Caco-2 (cell line): ENCODE measurements at regions not wholly inside any gene's neighbourhood (a gene's known extent, or its start where the extent isn't known, plus 50 kb on each side); places are given as distances from the start of the nearest gene placed in this dataset.

Source experiments
- BruUV-seq: library from RNA; stranded (reverse); fragments of 400-500 nt; replicated peaks from 2 replicates; lab custom pipeline; 2021; lab: Mats Ljungman, UMichigan
- CTCF ChIA-PET: fragments of 300-600 bp; sonication (Branson Sonifier 250); formaldehyde crosslinking; loops from one replicate; lab custom pipeline; 2022; ENCODE audit warnings: antibody characterized with exemption; lab: Charles Lee
- POLR2A ChIA-PET: fragments of 300-600 bp; sonication (Branson Sonifier 250); formaldehyde crosslinking; loops from one replicate; lab custom pipeline; 2022; ENCODE audit warnings: antibody characterized with exemption; lab: Charles Lee
- DNase-seq, 2 experiments: peaks; one replicate each; pipeline versions ENCODE4 v3.0.0 to v3.0.0-alpha.2; 2020 to 2022
- H3K27me3 ChIP-seq: replicated peaks from 2 replicates; pipeline ENCODE4 v1.6.0; 2011; ENCODE audit warnings: low read length; ENCODE audit not compliant: control insufficient read depth, insufficient read depth
- H3K36me3 ChIP-seq: 2 replicates; pipeline ENCODE4 v1.5.1; 2011; ENCODE audit warnings: low read length; ENCODE audit not compliant: control insufficient read depth, insufficient read depth
- H3K4me1 ChIP-seq: fragments of 250-450 bp; sonication (Bioruptor Pico); 2 replicates; pipeline ENCODE4 v1.5.1; 2020; ENCODE audit warnings: mild to moderate bottlenecking
- H3K4me3 ChIP-seq: 2 replicates; pipeline ENCODE4 v1.5.1; 2011; ENCODE audit warnings: low read depth, mild to moderate bottlenecking, control low read depth, low read length
- H3K9me3 ChIP-seq: fragments of 250-450 bp; sonication (Bioruptor Pico); 2 replicates; pipeline ENCODE4 v1.5.1; 2020; ENCODE audit warnings: mild to moderate bottlenecking, moderate library complexity
- H3K27ac Mint-ChIP-seq: one replicate; pipeline ENCODE4 v1.8.0; 2022; ENCODE audit warnings: mixed read lengths; ENCODE audit not compliant: unreplicated experiment
- H3K27me3 Mint-ChIP-seq: one replicate; pipeline ENCODE4 v1.8.0; 2022; ENCODE audit warnings: mixed read lengths; ENCODE audit not compliant: insufficient read depth, unreplicated experiment
- H3K36me3 Mint-ChIP-seq: one replicate; pipeline ENCODE4 v1.8.0; 2022; ENCODE audit warnings: mild to moderate bottlenecking, mixed read lengths; ENCODE audit not compliant: insufficient read depth, unreplicated experiment
- H3K4me1 Mint-ChIP-seq: one replicate; pipeline ENCODE4 v1.8.0; 2022; ENCODE audit warnings: low read depth, mixed read lengths; ENCODE audit not compliant: unreplicated experiment
- H3K4me3 Mint-ChIP-seq: one replicate; pipeline ENCODE4 v1.8.0; 2022; ENCODE audit warnings: mild to moderate bottlenecking, moderate library complexity, mixed read lengths; ENCODE audit not compliant: unreplicated experiment
- H3K9me3 Mint-ChIP-seq: one replicate; pipeline ENCODE4 v1.8.0; 2022; ENCODE audit warnings: mixed read lengths; ENCODE audit not compliant: unreplicated experiment
- CTCF ChIP-seq, 2 experiments: fragments of 200-600 bp in 1 of 2; IDR thresholded peaks; 1 replicate in 1 of 2; 2 replicates in 1 of 2; pipeline versions ENCODE4 v1.5.1 to v1.8.0; 2011 to 2022; ENCODE audit warnings: antibody characterized with exemption in 1 of 2, control low read depth in 1 of 2, inconsistent platforms in 1 of 2, low read depth in 1 of 2, low read length in 1 of 2, mild to moderate bottlenecking in 1 of 2, moderate library complexity in 1 of 2; ENCODE audit not compliant: insufficient read depth in 1 of 2, severe bottlenecking in 1 of 2, unreplicated experiment in 1 of 2
- intact Hi-C: fragments of 100-400 bp; cut with micrococcal nuclease; formaldehyde crosslinking; loops from one replicate; pipeline ENCODE4 v1.10.0; 2022; ENCODE audit not compliant: unreplicated experiment

- intact Hi-C loops: no loop called here
- Mint-ChIP-seq H3K4me3 (no peak overlapping the region), H3K4me1 (no peaks in the 10 kb centered on the region)
Measured at GRCh38 chr4:65954416-65954815, 284.1 kb upstream of the EPHA5 start.

GRCh38 chr4:65951177-65951576 is 280.9 kb upstream of the EPHA5 start:
- Histone ChIP-seq H3K4me3 (no peak overlapping the region), H3K4me1 (no peaks in the 10 kb centered on the region), H3K27me3 (no peaks in the 10 kb centered on the region), H3K36me3 (no peaks in the 10 kb centered on the region), H3K9me3 (no peaks in the 10 kb centered on the region)
- ChIA-PET CTCF (no interaction called here), POLR2A (no interaction called here)
- no TSS peak for BruUV-seq
- Mint-ChIP-seq H3K4me3 (no peak overlapping the region), H3K4me1 (no peaks in the 10 kb centered on the region), H3K9me3 (no peaks in the 10 kb centered on the region), H3K36me3 (no peaks in the 10 kb centered on the region), H3K27ac (no peak overlapping the region), H3K27me3 (no peaks in the 10 kb centered on the region)
- DNase-seq: no peak
- no peak for TF ChIP-seq CTCF (IDR thresholded peaks at IDR 0.05; ENCODE audit: insufficient read depth in 1 of 2, low read depth in 1 of 2, low read length in 1 of 2, severe bottlenecking in 1 of 2, unreplicated experiment in 1 of 2)
- intact Hi-C loops: no loop called here

More at GRCh38 chr4:65954416-65954815, 284.1 kb upstream of the EPHA5 start:
- H3K4me1 ChIP-seq: no peaks in the 10 kb centered on the region
- no peaks in the 10 kb centered on the region for H3K36me3 Mint-ChIP-seq
- H3K36me3 ChIP-seq: no peaks in the 10 kb centered on the region
- no TSS peak for BruUV-seq
- no peak overlapping the region for H3K4me3 ChIP-seq
- H3K27me3 Mint-ChIP-seq: no peaks in the 10 kb centered on the region
- H3K27me3 ChIP-seq: no peaks in the 10 kb centered on the region
- no peaks in the 10 kb centered on the region for H3K9me3 ChIP-seq
- DNase-seq: no peak
- TF ChIP-seq CTCF (IDR thresholded peaks at IDR 0.05; ENCODE audit: insufficient read depth in 1 of 2, low read depth in 1 of 2, low read length in 1 of 2, severe bottlenecking in 1 of 2, unreplicated experiment in 1 of 2): no peak
- CTCF ChIA-PET: no interaction called here
- H3K9me3 Mint-ChIP-seq: no peaks in the 10 kb centered on the region
- POLR2A ChIA-PET: no interaction called here
- no peak overlapping the region for H3K27ac Mint-ChIP-seq

DNA sequence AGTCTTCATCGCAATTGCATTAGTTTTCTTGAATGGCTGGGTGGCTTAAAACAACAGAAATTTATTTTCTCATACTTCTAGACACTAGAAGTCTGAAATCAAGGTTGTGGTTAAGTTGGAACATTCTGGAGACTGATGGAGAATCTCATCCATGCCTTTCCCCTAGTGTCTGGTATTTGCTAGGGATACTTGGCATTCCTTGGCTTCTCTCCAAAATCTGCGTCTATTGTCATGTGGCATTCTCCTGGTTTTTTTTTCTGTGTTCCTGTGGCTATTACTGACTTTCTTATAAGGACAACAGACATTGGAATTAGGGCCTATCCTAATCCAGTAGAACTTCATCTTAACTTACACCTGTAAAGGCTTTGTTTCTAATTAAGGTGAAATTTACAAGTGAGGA is 272.8 kb upstream of the EPHA5 start:
- CTCF ChIA-PET: no interaction called here
- H3K27ac Mint-ChIP-seq: no peak overlapping the region
- TF ChIP-seq CTCF (IDR thresholded peaks at IDR 0.05; ENCODE audit: insufficient read depth in 1 of 2, low read depth in 1 of 2, low read length in 1 of 2, severe bottlenecking in 1 of 2, unreplicated experiment in 1 of 2): no peak
- no peak overlapping the region for H3K4me3 Mint-ChIP-seq
- no TSS peak for BruUV-seq
- POLR2A ChIA-PET: no interaction called here
- Histone ChIP-seq H3K4me3 (no peak overlapping the region), H3K36me3 (no peaks in the 10 kb centered on the region), H3K27me3 (no peaks in the 10 kb centered on the region), H3K4me1 (0 out of 2 replicates have a peak, but pooled peaks cover 4% of the 10 kb centered on the region), H3K9me3 (no peaks in the 10 kb centered on the region)
- DNase-seq: peak in 1 of 2 experiments; percentile 9
- H3K4me1 Mint-ChIP-seq: no peaks in the 10 kb centered on the region
- H3K9me3 Mint-ChIP-seq: no peaks in the 10 kb centered on the region
- no peaks in the 10 kb centered on the region for H3K27me3 Mint-ChIP-seq
- no peaks in the 10 kb centered on the region for H3K36me3 Mint-ChIP-seq
- intact Hi-C loops: no loop called here
